H1 (cell line): ENCODE measurements at regions not wholly inside any gene's neighbourhood (a gene's known extent, or its start where the extent isn't known, plus 50 kb on each side); places are given as distances from the start of the nearest gene placed in this dataset.
A peak's percentile ranks its signal among the peaks of the same experiment; 100 is the strongest.

ENCODE experiments used
- CTCF ChIA-PET: fragments of 300-600 bp; sonication (Branson Sonifier 250); formaldehyde crosslinking; loops from one replicate; lab custom pipeline; 2021; ENCODE audit not compliant: partially characterized antibody; lab: Charles Lee
- POLR2A ChIA-PET: fragments of 300-600 bp; sonication (Branson Sonifier 250); formaldehyde crosslinking; loops from one replicate; lab custom pipeline; 2021; ENCODE audit warnings: inconsistent platforms; ENCODE audit not compliant: partially characterized antibody; lab: Charles Lee
- DNase-seq, 2 experiments: peaks; one replicate each; pipeline versions ENCODE4 v3.0.0 to v3.0.0-alpha.2; 2010 to 2022; ENCODE audit warnings: low spot score in 2 of 2, low read depth in 1 of 2, mixed read lengths in 1 of 2
- FAIRE-seq: peaks from 2 replicates; lab custom pipeline; 2011; peaks lifted over from hg19 to GRCh38; lab: Jason Lieb, UNC
- H2AFZ ChIP-seq: 2 replicates; pipeline ENCODE4 v1.8.1; 2012; ENCODE audit warnings: low read length, inconsistent platforms
- H2AK5ac ChIP-seq: 2 replicates; pipeline ENCODE4 v1.6.1; 2013; ENCODE audit warnings: low read depth, low read length
- H2BK120ac ChIP-seq: replicated peaks from 2 replicates; pipeline ENCODE3; 2013; ENCODE audit warnings: low read depth, low read length, inconsistent platforms
- H2BK12ac ChIP-seq: 2 replicates; pipeline ENCODE4 v1.6.1; 2013; ENCODE audit warnings: low read depth, low read length
- H2BK15ac ChIP-seq: 2 replicates; pipeline ENCODE4 v1.6.1; 2013; ENCODE audit warnings: low read length
- H2BK20ac ChIP-seq: 2 replicates; pipeline ENCODE4 v1.6.1; 2013; ENCODE audit warnings: low read length
- H2BK5ac ChIP-seq: 2 replicates; pipeline ENCODE4 v1.6.1; 2013; ENCODE audit warnings: low read depth, low read length
- H3K14ac ChIP-seq: 2 replicates; pipeline ENCODE4 v1.6.1; 2013; ENCODE audit warnings: inconsistent platforms; ENCODE audit not compliant: insufficient read length
- H3K18ac ChIP-seq: 2 replicates; pipeline ENCODE4 v1.6.1; 2013; ENCODE audit warnings: low read length; ENCODE audit errors: extremely low read depth
- H3K23ac ChIP-seq: 2 replicates; pipeline ENCODE4 v1.6.1; 2013; ENCODE audit warnings: inconsistent platforms; ENCODE audit not compliant: insufficient read length
- H3K23me2 ChIP-seq: 2 replicates; pipeline ENCODE4 v1.6.1; 2013; ENCODE audit warnings: low read depth, low read length
- H3K27ac ChIP-seq: 2 replicates; pipeline ENCODE4 v1.6.1; 2011; ENCODE audit warnings: low read depth, low read length, inconsistent platforms
- H3K27me3 ChIP-seq, 4 experiments: replicated peaks in 1 of 4; 1 replicate in 1 of 4; 2 replicates in 3 of 4; pipeline versions ENCODE4 v1.6.1 to v1.8.1; 2011 to 2013; ENCODE audit warnings: low read length in 3 of 4, mild to moderate bottlenecking in 3 of 4, inconsistent platforms in 2 of 4, mixed read lengths in 2 of 4, moderate library complexity in 1 of 4; ENCODE audit not compliant: control insufficient read depth in 3 of 4, insufficient read depth in 3 of 4; ENCODE audit errors: extremely low read depth in 1 of 4
- H3K36me3 ChIP-seq, 4 experiments: 2 replicates each; pipeline versions ENCODE4 v1.6.1 to v1.8.1; 2011 to 2013; ENCODE audit warnings: mild to moderate bottlenecking in 4 of 4, low read length in 3 of 4, moderate library complexity in 2 of 4, control low read depth in 1 of 4, inconsistent platforms in 1 of 4; ENCODE audit not compliant: insufficient read depth in 4 of 4, control insufficient read depth in 2 of 4
- H3K4ac ChIP-seq: replicated peaks from 2 replicates; pipeline ENCODE3; 2013; ENCODE audit warnings: low read length, low read depth, mixed read lengths, inconsistent platforms; ENCODE audit not compliant: insufficient read length
- H3K4me1 ChIP-seq, 4 experiments: replicated peaks in 1 of 4; 1 replicate in 1 of 4; 2 replicates in 3 of 4; pipeline versions ENCODE4 v1.6.1 to v1.8.1; 2011 to 2013; ENCODE audit warnings: low read length in 3 of 4, inconsistent platforms in 2 of 4, mixed read lengths in 1 of 4; ENCODE audit not compliant: insufficient read depth in 4 of 4, control insufficient read depth in 3 of 4
- H3K4me2 ChIP-seq, 2 experiments: 2 replicates each; pipeline versions ENCODE4 v1.6.1 to v1.8.1; 2011 to 2013; ENCODE audit warnings: low read depth in 2 of 2, low read length in 2 of 2, control low read depth in 1 of 2, inconsistent platforms in 1 of 2, mild to moderate bottlenecking in 1 of 2; ENCODE audit not compliant: insufficient read depth in 1 of 2
- H3K4me3 ChIP-seq, 4 experiments: fragments of 200-600, 300-600 bp in 1 of 4; sonication (generic), shearing (Covaris generic), sonication (Bioruptor Twin) in 1 of 4; 2 replicates each; pipeline versions ENCODE4 v1.5.1 to v1.8.1; 2011 to 2016; ENCODE audit warnings: low read length in 4 of 4, low read depth in 3 of 4, control low read depth in 2 of 4, inconsistent platforms in 2 of 4, mild to moderate bottlenecking in 2 of 4, mixed read lengths in 1 of 4, moderate library complexity in 1 of 4; ENCODE audit not compliant: insufficient read depth in 2 of 4; ENCODE audit errors: extremely low read depth in 1 of 4
- H3K56ac ChIP-seq: replicated peaks from 2 replicates; pipeline ENCODE3; 2013; ENCODE audit warnings: low read depth, mild to moderate bottlenecking, mixed read lengths, low read length, inconsistent platforms; ENCODE audit not compliant: insufficient read length
- H3K79me1 ChIP-seq: 2 replicates; pipeline ENCODE4 v1.6.1; 2013; ENCODE audit warnings: low read depth, low read length, control low read depth
- H3K79me2 ChIP-seq, 2 experiments: 2 replicates each; pipeline versions ENCODE4 v1.6.1 to v1.8.1; 2012 to 2013; ENCODE audit warnings: low read length in 2 of 2, mild to moderate bottlenecking in 2 of 2, inconsistent platforms in 1 of 2; ENCODE audit not compliant: insufficient read depth in 2 of 2, control insufficient read depth in 1 of 2
- H3K9ac ChIP-seq, 4 experiments: replicated peaks in 1 of 4; 1 replicate in 1 of 4; 2 replicates in 3 of 4; pipeline versions ENCODE4 v1.6.1 to v1.8.1; 2011 to 2013; ENCODE audit warnings: low read depth in 3 of 4, low read length in 3 of 4, control low read depth in 2 of 4, mild to moderate bottlenecking in 2 of 4, moderate library complexity in 2 of 4, inconsistent platforms in 1 of 4; ENCODE audit errors: extremely low read depth in 1 of 4
- H3K9me3 ChIP-seq, 2 experiments: 2 replicates each; pipeline versions ENCODE4 v1.6.1 to v1.8.1; 2012 to 2013; ENCODE audit warnings: mild to moderate bottlenecking in 2 of 2, moderate library complexity in 2 of 2, control low read depth in 1 of 2, inconsistent platforms in 1 of 2, low read depth in 1 of 2, low read length in 1 of 2, mixed read lengths in 1 of 2; ENCODE audit not compliant: insufficient read depth in 2 of 2
- H4K20me1 ChIP-seq, 2 experiments: replicated peaks in 1 of 2; 2 replicates each; pipeline versions ENCODE3 to v1.8.1; 2011 to 2013; ENCODE audit warnings: inconsistent platforms in 2 of 2, low read length in 2 of 2, mild to moderate bottlenecking in 1 of 2; ENCODE audit not compliant: insufficient read depth in 2 of 2, control insufficient read depth in 1 of 2
- H4K5ac ChIP-seq: 2 replicates; pipeline ENCODE4 v1.6.1; 2013; ENCODE audit warnings: low read length, low read depth, mixed read lengths, inconsistent platforms; ENCODE audit not compliant: insufficient read length
- H4K8ac ChIP-seq: 2 replicates; pipeline ENCODE4 v1.8.0; 2013; ENCODE audit warnings: mild to moderate bottlenecking, moderate library complexity, low read length, inconsistent platforms; ENCODE audit not compliant: insufficient read depth; ENCODE audit errors: extremely low read depth
- H4K91ac ChIP-seq: replicated peaks from 2 replicates; pipeline ENCODE3; 2013; ENCODE audit warnings: low read length, mixed read lengths, inconsistent platforms; ENCODE audit not compliant: insufficient read length
- MAFK ChIP-seq: IDR thresholded peaks from 2 replicates; pipeline ENCODE4 v1.6.1; 2012; ENCODE audit warnings: low read depth, mild to moderate bottlenecking, improper control_type of control experiment, low read length
- WGBS, 2 experiments: shearing (Covaris generic) in 1 of 2; methylation state at CpG; one replicate each; pipeline versions ENCODE4 v1.1.6 to v1.1.7; 2013 to 2015; ENCODE audit warnings: low lambda C conversion rate in 2 of 2, mixed read lengths in 2 of 2, inconsistent platforms in 1 of 2, low coverage in 1 of 2, missing lambda C conversion rate in 1 of 2; ENCODE audit not compliant: insufficient replicate concordance in 2 of 2, insufficient coverage in 1 of 2, insufficient read length in 1 of 2; ENCODE audit errors: extremely low coverage in 1 of 2, missing lambda C conversion rate in 1 of 2; 5-methylcytosine and 5-hydroxymethylcytosine counted together
- TF ChIP-seq, protein P1 (sequence below): IDR thresholded peaks from 2 replicates; pipeline ENCODE4 v1.6.1; 2012; ENCODE audit warnings: inconsistent platforms

DNA sequence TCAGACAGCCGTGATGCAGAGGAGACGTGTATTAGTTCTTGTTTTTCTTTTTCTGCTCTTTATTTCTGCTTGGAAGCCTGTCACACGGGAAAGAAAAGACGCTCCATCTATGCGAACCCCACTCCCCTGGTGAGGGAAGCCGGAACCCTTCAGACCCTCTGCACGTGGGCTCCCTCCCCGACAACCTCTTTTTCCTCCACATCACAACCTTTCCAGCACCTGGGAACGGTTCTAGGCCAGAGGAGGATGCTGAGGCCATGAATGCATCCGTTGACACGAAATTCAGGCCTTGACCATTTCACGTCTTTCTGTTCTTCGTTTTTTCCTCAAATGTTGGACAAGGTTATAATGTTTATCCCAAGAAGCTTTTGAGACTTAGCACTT is 85.3 kb upstream of the WNT7B start:
- no peak overlapping the region for H2AK5ac ChIP-seq
- peaks cover 0 to 6% (median 3%) of the 10 kb centered on the region in 4 experiments; a peak in 2 of 7 replicates for H3K4me1 ChIP-seq
- FAIRE-seq (peak; percentile 24), DNase-seq (no peak)
- H3K4ac ChIP-seq = no peak overlapping the region
- WGBS, 2 experiments = 75% methylated on average over 13 of the region's 13 CpGs; no CpG with 5 or more reads in 1 of the 2 experiments
- H2BK12ac ChIP-seq = no peak overlapping the region
- H2BK20ac ChIP-seq = no peak overlapping the region
- no peak overlapping the region for H4K91ac ChIP-seq
- no peaks in the 10 kb centered on the region; a peak in 1 of 8 replicates for H3K36me3 ChIP-seq
- H4K5ac ChIP-seq = no peak overlapping the region
- no peak overlapping the region for H3K9ac ChIP-seq
- ChIA-PET POLR2A (no interaction called here), CTCF (interaction anchor here (0.9 to 2.1 kb wide), 5 partner anchors 11 to 56 kb away, joined by 3 to 8 read pairs (median 5); no protein-coding TSS in a partner anchor)
- no peak overlapping the region for H3K23ac ChIP-seq
- H2BK15ac ChIP-seq = no peak overlapping the region
- H3K27me3 ChIP-seq = peaks cover 3 to 67% (median 37%) of the 10 kb centered on the region in 4 experiments
- no peak overlapping the region for H3K56ac ChIP-seq
- H4K20me1 ChIP-seq = no peaks in the 10 kb centered on the region
- peak overlapping the region; percentile 87; the same call in 1 of the 2 replicates for H4K8ac ChIP-seq
- H3K79me2 ChIP-seq = no peaks in the 10 kb centered on the region
- H3K9me3 ChIP-seq = no peaks in the 10 kb centered on the region
- H3K4me2 ChIP-seq = peak overlapping the region; percentile 70 to 74; a peak in 2 of 4 replicates
- peak overlapping the region in 1 of 4 experiments; percentile 62; a peak in 3 of 8 replicates for H3K4me3 ChIP-seq
- no peak overlapping the region for H3K27ac ChIP-seq
- H2BK5ac ChIP-seq = no peak overlapping the region
- no peak overlapping the region for H3K18ac ChIP-seq
- no peak overlapping the region for H3K14ac ChIP-seq
- TF ChIP-seq MAFK = no peak
- TF ChIP-seq, protein P1, sequence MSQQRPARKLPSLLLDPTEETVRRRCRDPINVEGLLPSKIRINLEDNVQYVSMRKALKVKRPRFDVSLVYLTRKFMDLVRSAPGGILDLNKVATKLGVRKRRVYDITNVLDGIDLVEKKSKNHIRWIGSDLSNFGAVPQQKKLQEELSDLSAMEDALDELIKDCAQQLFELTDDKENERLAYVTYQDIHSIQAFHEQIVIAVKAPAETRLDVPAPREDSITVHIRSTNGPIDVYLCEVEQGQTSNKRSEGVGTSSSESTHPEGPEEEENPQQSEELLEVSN = peak; percentile 4; the same call in 1 of the 2 replicates
- no peaks in the 10 kb centered on the region for H3K79me1 ChIP-seq
- no peak overlapping the region for H2BK120ac ChIP-seq
- no peak overlapping the region for H2AFZ ChIP-seq
- no peaks in the 10 kb centered on the region; the same call in 1 of the 2 replicates for H3K23me2 ChIP-seq
